ENCODE measurements at regions not wholly inside any gene's neighbourhood (a gene's known extent, or its start where the extent isn't known, plus 50 kb on each side); places are given as distances from the start of the nearest gene placed in this dataset.
"Not testable (repeated sequence)": the region's sequence is repeated elsewhere in the genome, so short reads cannot be mapped to it uniquely, and the experiment has no call there.

- Histone ChIP-seq H3K36me3 (ENCODE audit: control insufficient read depth in 2 of 2, extremely low read depth in 1 of 2, insufficient read depth in 2 of 2, low read length in 2 of 2) (no peaks in the 10 kb centered on the region), H3K9me3 (replicated peaks; ENCODE audit: control insufficient read depth, insufficient read depth, low read length) (no peaks in the 10 kb centered on the region), H3K27me3 (ENCODE audit: control insufficient read depth in 2 of 2, insufficient read depth in 2 of 2, low read length in 2 of 2) (no peaks in the 10 kb centered on the region), H3K4me3 (replicated peaks in 1 of 3; ENCODE audit: insufficient read depth in 1 of 3, low read depth in 1 of 3, low read length in 3 of 3) (no peak overlapping the region), H3K27ac (ENCODE audit: insufficient read depth, low read depth, low read length) (no peak overlapping the region), H4K20me1 (replicated peaks; ENCODE audit: control insufficient read depth, extremely low read depth, insufficient read depth, low read length) (no peaks in the 10 kb centered on the region), H2AFZ (ENCODE audit: low read depth, low read length) (no peak overlapping the region), H3K9ac (replicated peaks; ENCODE audit: extremely low read depth, insufficient read depth, low read length) (no peak overlapping the region), H3K79me2 (ENCODE audit: control insufficient read depth, insufficient read depth, low read length) (no peaks in the 10 kb centered on the region), H3K4me2 (ENCODE audit: insufficient read depth, low read length) (no peak overlapping the region), H3K4me1 (ENCODE audit: control insufficient read depth, extremely low read depth, insufficient read depth, low read length) (no peaks in the 10 kb centered on the region), H3K9me1 (replicated peaks; ENCODE audit: control insufficient read depth, extremely low read depth, insufficient read depth, low read length) (no peaks in the 10 kb centered on the region)
- POLR2A ChIA-PET = no interaction called here
- FAIRE-seq = no peak
- no peak for TF ChIP-seq GATA2 (IDR thresholded peaks at IDR 0.05; ENCODE audit: insufficient read depth, insufficient read length, low read depth, low read length)
- no peak for TF ChIP-seq EZH2 (IDR thresholded peaks at IDR 0.05; ENCODE audit: borderline replicate concordance, low read depth, low read length, severe bottlenecking)
- TF ChIP-seq POLR2AphosphoS5 (IDR thresholded peaks at IDR 0.05; ENCODE audit: insufficient read depth, low read depth, low read length) = no peak
- TF ChIP-seq CTCF (IDR thresholded peaks at IDR 0.05; ENCODE audit: extremely low read depth in 1 of 2, insufficient read depth in 1 of 2, low read depth in 1 of 2, low read length in 2 of 2) = no peak
- TF ChIP-seq JUN (IDR thresholded peaks at IDR 0.05; ENCODE audit: borderline replicate concordance, insufficient read depth, insufficient read length, low read depth) = no peak
- TF ChIP-seq POLR2A (IDR thresholded peaks at IDR 0.05; ENCODE audit: low read depth, low read length) = no peak
- no peak for TF ChIP-seq MYC (IDR thresholded peaks at IDR 0.05; ENCODE audit: low read depth, low read length)
- dilution Hi-C loops (cut with MboI; ENCODE audit: extremely low pct_ligation_motif_present, low sequenced_read_pairs) (no loop called here), intact Hi-C loops (cut with micrococcal nuclease) (no loop called here)
- DNase-seq (ENCODE audit: low read depth, low spot score) = no peak
- no TSS peak for BruUV-seq (replicated peaks)
- CTCF ChIA-PET = no interaction called here
These were observed 108.8 kb upstream of the TSPAN8 start for GRCh38 chr12:71266606-71267005.

- DNase-seq (ENCODE audit: low read depth, low spot score); H3K36me3 ChIP-seq (ENCODE audit: control insufficient read depth in 2 of 2, extremely low read depth in 1 of 2, insufficient read depth in 2 of 2, low read length in 2 of 2); BruUV-seq (replicated peaks); dilution Hi-C loops (cut with MboI; ENCODE audit: extremely low pct_ligation_motif_present, low sequenced_read_pairs); POLR2A ChIA-PET; H3K27ac ChIP-seq (ENCODE audit: insufficient read depth, low read depth, low read length); H3K9me3 ChIP-seq (replicated peaks; ENCODE audit: control insufficient read depth, insufficient read depth, low read length); H3K4me2 ChIP-seq (ENCODE audit: insufficient read depth, low read length); H3K4me1 ChIP-seq (ENCODE audit: control insufficient read depth, extremely low read depth, insufficient read depth, low read length); FAIRE-seq; H3K4me3 ChIP-seq (replicated peaks in 1 of 3; ENCODE audit: insufficient read depth in 1 of 3, low read depth in 1 of 3, low read length in 3 of 3); H3K79me2 ChIP-seq (ENCODE audit: control insufficient read depth, insufficient read depth, low read length); H2AFZ ChIP-seq (ENCODE audit: low read depth, low read length); CTCF ChIA-PET; H4K20me1 ChIP-seq (replicated peaks; ENCODE audit: control insufficient read depth, extremely low read depth, insufficient read depth, low read length); H3K9me1 ChIP-seq (replicated peaks; ENCODE audit: control insufficient read depth, extremely low read depth, insufficient read depth, low read length); H3K27me3 ChIP-seq (ENCODE audit: control insufficient read depth in 2 of 2, insufficient read depth in 2 of 2, low read length in 2 of 2); H3K9ac ChIP-seq (replicated peaks; ENCODE audit: extremely low read depth, insufficient read depth, low read length); intact Hi-C loops (cut with micrococcal nuclease): not testable (repeated sequence)
These were observed 107.9 kb upstream of the TSPAN8 start for GRCh38 chr12:71265731-71266130.
